Retinal pigment epithelial cell (primary cell): ENCODE measurements at regions not wholly inside any gene's neighbourhood (a gene's known extent, or its start where the extent isn't known, plus 50 kb on each side); places are given as distances from the start of the nearest gene placed in this dataset.

Source experiments
- DNase-seq: peaks from one replicate; pipeline ENCODE4 v3.0.0-alpha.2; 2010; ENCODE audit warnings: low read depth
- H3K4me3 ChIP-seq: 2 replicates; pipeline ENCODE4 v1.5.1; 2011; ENCODE audit warnings: mild to moderate bottlenecking, low read length, control low read depth, moderate library complexity
- CTCF ChIP-seq: conservative IDR thresholded peaks from 2 replicates; pipeline ENCODE4 v1.5.1; 2011; ENCODE audit warnings: low read depth, low read length, control low read depth, inconsistent platforms

- no peak for DNase-seq
- no peak for TF ChIP-seq CTCF
- H3K4me3 ChIP-seq = no peak overlapping the region
Observed at GRCh38 chr2:15806801-15807417, 133.4 kb upstream of the MYCN start.

GRCh38 chr2:15807418-15808203, 132.7 kb upstream of the MYCN start:
- no peak overlapping the region for H3K4me3 ChIP-seq
- DNase-seq = no peak
- no peak for TF ChIP-seq CTCF

- no peak for DNase-seq
- H3K4me3 ChIP-seq = no peak overlapping the region
- TF ChIP-seq CTCF = no peak
Observed at GRCh38 chr2:15808204-15808910, 132.0 kb upstream of the MYCN start.

GRCh38 chr2:15808944-15809343, 131.4 kb upstream of the MYCN start:
- no peak overlapping the region for H3K4me3 ChIP-seq
- no peak for DNase-seq
- TF ChIP-seq CTCF = no peak

GRCh38 chr2:15809404-15809803, 130.9 kb upstream of the MYCN start:
- TF ChIP-seq CTCF = no peak
- no peak overlapping the region for H3K4me3 ChIP-seq
- DNase-seq = no peak

- no peak for TF ChIP-seq CTCF
- DNase-seq = no peak
- no peak overlapping the region for H3K4me3 ChIP-seq
Observed at GRCh38 chr2:15810477-15811150, 129.7 kb upstream of the MYCN start.
